A549 (cell line): ENCODE measurements at regions not wholly inside any gene's neighbourhood (a gene's known extent, or its start where the extent isn't known, plus 50 kb on each side); places are given as distances from the start of the nearest gene placed in this dataset.

Experiments used
- ATAC-seq, 2 experiments: fragments of 200-7000 bp in 1 of 2; fragments of >200 bp in 1 of 2; cut with Nextera tagmentation in 1 of 2; cut with Tn5 transposase in 1 of 2; 3 replicates each; pipeline versions ENCODE4 v1.8.0 to v1.9.1; 2018 to 2020; ENCODE audit warnings: mild to moderate bottlenecking in 1 of 2, moderate library complexity in 1 of 2
- CTCF ChIA-PET: fragments of 300-600 bp; sonication (Branson Sonifier 250); formaldehyde crosslinking; extraction: SDS; loops from one replicate; lab custom pipeline; 2021; ENCODE audit warnings: antibody characterized with exemption, inconsistent platforms; lab: Yijun Ruan, JAX
- POLR2A ChIA-PET: fragments of 350-600 bp; formaldehyde crosslinking; extraction: SDS; loops from one replicate; lab custom pipeline; 2021; ENCODE audit warnings: antibody characterized with exemption, inconsistent platforms; lab: Yijun Ruan, JAX
- DNase-seq, 2 experiments: peaks; one replicate each; pipeline versions ENCODE4 v3.0.0 to v3.0.0-alpha.2; 2011 to 2016; ENCODE audit warnings: low read depth in 1 of 2, low spot score in 1 of 2
- FAIRE-seq: peaks from 2 replicates; lab custom pipeline; 2011; peaks lifted over from hg19 to GRCh38; lab: Jason Lieb, UNC
- H3K27ac ChIP-seq, 2 experiments: fragments of >200 bp; sonication (Bioruptor Twin); formaldehyde crosslinking; 3 replicates each; pipeline ENCODE4 v1.5.1; 2016 to 2017
- H3K4me1 ChIP-seq: fragments of >200 bp; sonication (Bioruptor Twin); formaldehyde crosslinking; 3 replicates; pipeline ENCODE4 v1.6.1; 2016
- H3K4me2 ChIP-seq: fragments of >200 bp; sonication (Bioruptor Twin); formaldehyde crosslinking; 3 replicates; pipeline ENCODE4 v1.6.1; 2016
- H3K4me3 ChIP-seq: fragments of >200 bp; sonication (Bioruptor Twin); formaldehyde crosslinking; 3 replicates; pipeline ENCODE4 v1.5.1; 2016
- H3K9me3 ChIP-seq: fragments of >200 bp; sonication (Bioruptor Twin); formaldehyde crosslinking; 3 replicates; pipeline ENCODE4 v1.6.1; 2016
- BCL3 ChIP-seq: fragments of >200 bp; sonication (Bioruptor Twin); formaldehyde crosslinking; IDR thresholded peaks from 3 replicates; pipeline ENCODE4 v1.6.1; 2016
- BHLHE40 ChIP-seq: IDR thresholded peaks from 2 replicates; pipeline ENCODE4 v1.6.1; 2012; ENCODE audit warnings: low read depth, low read length, inconsistent platforms
- GATA3 ChIP-seq: IDR thresholded peaks from 2 replicates; pipeline ENCODE4 v1.6.1; 2012; ENCODE audit warnings: borderline replicate concordance
- HMGXB4 ChIP-seq: fragments of 250-450 bp; sonication (Bioruptor Pico); IDR thresholded peaks from 2 replicates; pipeline ENCODE4 v1.5.0; 2021; ENCODE audit warnings: mild to moderate bottlenecking, moderate library complexity, borderline replicate concordance
- HOXA7 ChIP-seq: fragments of 250-450 bp; sonication (Bioruptor Pico); IDR thresholded peaks from 2 replicates; pipeline ENCODE4 v1.5.0; 2020; ENCODE audit warnings: mild to moderate bottlenecking, moderate library complexity
- HOXB13 ChIP-seq: fragments of 250-450 bp; sonication (Bioruptor Pico); IDR thresholded peaks from 2 replicates; pipeline ENCODE4 v1.5.0; 2020; ENCODE audit warnings: low read depth, mild to moderate bottlenecking, moderate library complexity
- JUN ChIP-seq, 2 experiments: fragments of >200 bp; sonication (Bioruptor Twin); formaldehyde crosslinking; IDR thresholded peaks; 2 replicates in 1 of 2; 3 replicates in 1 of 2; pipeline ENCODE4 v1.6.1; 2016 to 2017
- KDM1A ChIP-seq: fragments of 200-600 bp; sonication (generic); IDR thresholded peaks from 2 replicates; pipeline ENCODE4 v1.6.1; 2016; ENCODE audit warnings: low read depth, mild to moderate bottlenecking
- KDM5A ChIP-seq: fragments of 200-600 bp; sonication (generic); IDR thresholded peaks from 2 replicates; pipeline ENCODE4 v1.6.1; 2016; ENCODE audit warnings: antibody characterized with exemption, mild to moderate bottlenecking
- PBX3 ChIP-seq: IDR thresholded peaks from 2 replicates; pipeline ENCODE4 v1.6.1; 2012
- POLR2A ChIP-seq: IDR thresholded peaks from 2 replicates; pipeline ENCODE4 v1.6.1; 2012; ENCODE audit warnings: mild to moderate bottlenecking, low read length
- RARB ChIP-seq: fragments of 250-450 bp; sonication (Bioruptor Pico); IDR thresholded peaks from 2 replicates; pipeline ENCODE4 v1.8.0; 2021; ENCODE audit warnings: mild to moderate bottlenecking, moderate library complexity
- RNF2 ChIP-seq: fragments of 200-600 bp; sonication (generic); IDR thresholded peaks from 2 replicates; pipeline ENCODE4 v1.6.1; 2016; ENCODE audit warnings: low read depth, mild to moderate bottlenecking, antibody characterized with exemption, moderate library complexity, borderline replicate concordance
- TFCP2L1 ChIP-seq: fragments of 250-450 bp; sonication (Bioruptor Pico); IDR thresholded peaks from 2 replicates; pipeline ENCODE4 v1.5.0; 2021; ENCODE audit warnings: mild to moderate bottlenecking
- TP53 ChIP-seq: fragments of 250-450 bp; sonication (Bioruptor Pico); IDR thresholded peaks from 2 replicates; pipeline ENCODE4 v1.5.0; 2021; ENCODE audit warnings: mild to moderate bottlenecking, moderate library complexity
- USF2 ChIP-seq: fragments of 450-650 bp; IDR thresholded peaks from 2 replicates; pipeline ENCODE4 v1.6.1; 2014; ENCODE audit warnings: antibody characterized with exemption
- ZC3H11A ChIP-seq: fragments of 450-650 bp; IDR thresholded peaks from 2 replicates; pipeline ENCODE4 v1.6.1; 2014; ENCODE audit warnings: antibody characterized with exemption, mild to moderate bottlenecking
- ZFP36 ChIP-seq: fragments of 450-650 bp; IDR thresholded peaks from 2 replicates; pipeline ENCODE4 v1.6.1; 2014; ENCODE audit warnings: borderline replicate concordance; ENCODE audit not compliant: partially characterized antibody
- ZNF302 ChIP-seq: fragments of 250-450 bp; sonication (Bioruptor Pico); IDR thresholded peaks from 2 replicates; pipeline ENCODE4 v1.9.0; 2021; ENCODE audit warnings: inconsistent platforms, mild to moderate bottlenecking, moderate library complexity
- ZSCAN20 ChIP-seq: fragments of 250-450 bp; sonication (Bioruptor Pico); IDR thresholded peaks from 2 replicates; pipeline ENCODE4 v1.8.0; 2022; ENCODE audit warnings: mild to moderate bottlenecking, moderate library complexity
- WGBS: methylation state at CpG from one replicate; pipeline ENCODE4 v1.1.6; 2017; ENCODE audit errors: missing lambda C conversion rate; 5-methylcytosine and 5-hydroxymethylcytosine counted together

- TF ChIP-seq USF2 (no peak), KDM5A (no peak), GATA3 (no peak), BHLHE40 (no peak), JUN (IDR thresholded peaks at IDR 0.05) (no peak), HMGXB4 (CRISPR knock-in tag) (no peak), HOXA7 (CRISPR knock-in tag) (no peak), ZSCAN20 (CRISPR knock-in tag) (no peak), TFCP2L1 (CRISPR knock-in tag) (no peak)
- ATAC-seq (no peak), FAIRE-seq (no peak), DNase-seq (no peak)
- Histone ChIP-seq H3K4me2 (no peak overlapping the region), H3K4me3 (no peak overlapping the region), H3K27ac (no peak overlapping the region), H3K4me1 (no peaks in the 10 kb centered on the region), H3K9me3 (no peaks in the 10 kb centered on the region)
- ChIA-PET POLR2A (no interaction called here), CTCF (no interaction called here)
- WGBS = 3% methylated on average over 1 of the region's 1 CpG
Observed at GRCh38 chr16:64421515-64421914, 700.3 kb downstream of the CDH11 start.

- POLR2A ChIA-PET = no interaction called here
- CTCF ChIA-PET = no interaction called here
- no peak for FAIRE-seq
Observed at GRCh38 chr16:64419832-64420231, 702.0 kb downstream of the CDH11 start.

More at GRCh38 chr16:64419832-64420231, 702.0 kb downstream of the CDH11 start:
- DNase-seq (no peak), ATAC-seq (no peak)
- H3K4me2 ChIP-seq = no peak overlapping the region
- no peaks in the 10 kb centered on the region for H3K9me3 ChIP-seq
- no peak overlapping the region for H3K27ac ChIP-seq
- TF ChIP-seq POLR2A (no peak), PBX3 (no peak), GATA3 (no peak), ZNF302 (CRISPR knock-in tag) (no peak), BCL3 (no peak), ZFP36 (no peak), KDM1A (no peak), TFCP2L1 (CRISPR knock-in tag) (no peak), RARB (CRISPR knock-in tag) (no peak), ZC3H11A (no peak), HOXB13 (CRISPR knock-in tag) (no peak), RNF2 (no peak), TP53 (CRISPR knock-in tag) (no peak), USF2 (no peak)
- no peaks in the 10 kb centered on the region for H3K4me1 ChIP-seq
- WGBS = 23% methylated on average over 4 of the region's 4 CpGs
- H3K4me3 ChIP-seq = no peak overlapping the region
